H7 (cell line): ENCODE measurements at regions not wholly inside any gene's neighbourhood (a gene's known extent, or its start where the extent isn't known, plus 50 kb on each side); places are given as distances from the start of the nearest gene placed in this dataset.

Experiments
- DNase-seq: peaks from one replicate; pipeline ENCODE4 v3.0.0; 2012
- H3K27me3 ChIP-seq: 2 replicates; pipeline ENCODE4 v1.6.0; 2011; ENCODE audit warnings: mild to moderate bottlenecking, low read length; ENCODE audit not compliant: control insufficient read depth, insufficient read depth
- H3K36me3 ChIP-seq: replicated peaks from 2 replicates; pipeline ENCODE4 v1.5.1; 2011; ENCODE audit warnings: low read length; ENCODE audit not compliant: control insufficient read depth, insufficient read depth
- H3K4me3 ChIP-seq: 2 replicates; pipeline ENCODE4 v1.5.1; 2011; ENCODE audit warnings: low read depth, mild to moderate bottlenecking, control low read depth, low read length, moderate library complexity; ENCODE audit not compliant: insufficient read depth

DNA sequence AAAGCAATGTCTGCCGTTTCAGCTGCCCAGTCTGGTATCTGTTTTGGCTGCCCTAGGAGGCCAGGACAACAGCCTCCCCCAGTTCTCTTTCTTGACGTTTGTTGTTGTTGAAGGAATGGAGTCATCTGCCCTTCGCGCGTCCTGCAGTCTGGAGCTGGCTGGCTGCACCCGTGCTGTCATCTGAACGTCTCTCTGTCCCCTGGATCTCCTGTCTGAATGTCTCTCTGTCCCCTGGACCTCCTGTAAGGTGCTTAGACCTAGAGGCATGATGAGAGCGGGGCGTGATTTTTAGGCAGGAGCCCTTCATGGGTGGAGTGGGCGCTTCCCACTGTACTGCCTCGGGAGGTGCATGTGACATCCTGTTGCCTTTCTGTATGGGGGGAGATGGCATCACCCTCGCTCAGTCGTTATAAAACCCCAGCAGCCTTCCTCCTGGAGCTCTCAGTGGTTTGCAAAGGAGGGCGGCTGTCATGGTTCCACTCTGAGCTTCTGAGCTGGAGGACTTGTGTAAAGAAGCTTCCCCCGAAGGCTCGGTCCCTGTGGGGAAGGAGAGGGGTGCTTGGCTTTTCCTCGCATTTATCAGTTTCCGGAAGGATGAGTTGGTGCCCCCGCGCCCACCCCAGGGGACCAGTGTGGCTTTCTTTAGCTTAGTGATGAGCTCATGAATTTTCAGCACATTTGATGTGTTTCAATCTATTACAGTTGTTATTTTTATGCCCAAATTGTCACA, 49.8 kb upstream of the OLFM1 start:
- H3K36me3 ChIP-seq, result no peaks in the 10 kb centered on the region
- no peak overlapping the region for H3K4me3 ChIP-seq
- H3K27me3 ChIP-seq, result no peaks in the 10 kb centered on the region
- no peak for DNase-seq
